ENCODE measurements at regions not wholly inside any gene's neighbourhood (a gene's known extent, or its start where the extent isn't known, plus 50 kb on each side); places are given as distances from the start of the nearest gene placed in this dataset.

- no peak for DNase-seq (ENCODE audit: low spot score)
- in situ Hi-C loops (cut with MboI; ENCODE audit: low sequenced_read_pairs, unreplicated experiment): no loop called here
- TF ChIP-seq CTCF (IDR thresholded peaks at IDR 0.05; ENCODE audit: borderline replicate concordance, control extremely low read depth, extremely low read depth, insufficient read depth, missing control alignments): no peak
Measured at GRCh38 chr9:135204177-135204576, 116.7 kb downstream of the OLFM1 start.

- DNase-seq (ENCODE audit: low spot score): no peak
- in situ Hi-C loops (cut with MboI; ENCODE audit: low sequenced_read_pairs, unreplicated experiment): no loop called here
Measured at GRCh38 chr9:135209136-135209535, 121.7 kb downstream of the OLFM1 start.

GRCh38 chr9:135209852-135210251 lies 122.4 kb downstream of the OLFM1 start:
- in situ Hi-C loops (cut with MboI; ENCODE audit: low sequenced_read_pairs, unreplicated experiment): no loop called here
- no peak for TF ChIP-seq CTCF (IDR thresholded peaks at IDR 0.05; ENCODE audit: borderline replicate concordance, control extremely low read depth, extremely low read depth, insufficient read depth, missing control alignments)
- no peak for DNase-seq (ENCODE audit: low spot score)

More at GRCh38 chr9:135209136-135209535, 121.7 kb downstream of the OLFM1 start:
- TF ChIP-seq CTCF (IDR thresholded peaks at IDR 0.05; ENCODE audit: borderline replicate concordance, control extremely low read depth, extremely low read depth, insufficient read depth, missing control alignments): no peak

- in situ Hi-C loops (cut with MboI; ENCODE audit: low sequenced_read_pairs, unreplicated experiment): no loop called here
- no peak for DNase-seq (ENCODE audit: low spot score)
- TF ChIP-seq CTCF (IDR thresholded peaks at IDR 0.05; ENCODE audit: borderline replicate concordance, control extremely low read depth, extremely low read depth, insufficient read depth, missing control alignments): no peak
Measured at GRCh38 chr9:135210676-135211523, 123.4 kb downstream of the OLFM1 start.

GRCh38 chr9:135211524-135211890 lies 124.0 kb downstream of the OLFM1 start:
- TF ChIP-seq CTCF (IDR thresholded peaks at IDR 0.05; ENCODE audit: borderline replicate concordance, control extremely low read depth, extremely low read depth, insufficient read depth, missing control alignments): no peak
- no peak for DNase-seq (ENCODE audit: low spot score)
- in situ Hi-C loops (cut with MboI; ENCODE audit: low sequenced_read_pairs, unreplicated experiment): no loop called here

- no peak for DNase-seq (ENCODE audit: low spot score)
- in situ Hi-C loops (cut with MboI; ENCODE audit: low sequenced_read_pairs, unreplicated experiment): no loop called here
- TF ChIP-seq CTCF (IDR thresholded peaks at IDR 0.05; ENCODE audit: borderline replicate concordance, control extremely low read depth, extremely low read depth, insufficient read depth, missing control alignments): no peak
Measured at GRCh38 chr9:135212961-135213360, 125.5 kb downstream of the OLFM1 start.

Measured in GM13976 (cell line).